Superior temporal gyrus (tissue), 1 donor: ENCODE measurements at regions not wholly inside any gene's neighbourhood (a gene's known extent, or its start where the extent isn't known, plus 50 kb on each side); places are given as distances from the start of the nearest gene placed in this dataset.

Source experiments
- DNase-seq: peaks from one replicate; pipeline ENCODE4 v3.0.0-alpha.2; 2016; ENCODE audit errors: extremely low spot score

DNA sequence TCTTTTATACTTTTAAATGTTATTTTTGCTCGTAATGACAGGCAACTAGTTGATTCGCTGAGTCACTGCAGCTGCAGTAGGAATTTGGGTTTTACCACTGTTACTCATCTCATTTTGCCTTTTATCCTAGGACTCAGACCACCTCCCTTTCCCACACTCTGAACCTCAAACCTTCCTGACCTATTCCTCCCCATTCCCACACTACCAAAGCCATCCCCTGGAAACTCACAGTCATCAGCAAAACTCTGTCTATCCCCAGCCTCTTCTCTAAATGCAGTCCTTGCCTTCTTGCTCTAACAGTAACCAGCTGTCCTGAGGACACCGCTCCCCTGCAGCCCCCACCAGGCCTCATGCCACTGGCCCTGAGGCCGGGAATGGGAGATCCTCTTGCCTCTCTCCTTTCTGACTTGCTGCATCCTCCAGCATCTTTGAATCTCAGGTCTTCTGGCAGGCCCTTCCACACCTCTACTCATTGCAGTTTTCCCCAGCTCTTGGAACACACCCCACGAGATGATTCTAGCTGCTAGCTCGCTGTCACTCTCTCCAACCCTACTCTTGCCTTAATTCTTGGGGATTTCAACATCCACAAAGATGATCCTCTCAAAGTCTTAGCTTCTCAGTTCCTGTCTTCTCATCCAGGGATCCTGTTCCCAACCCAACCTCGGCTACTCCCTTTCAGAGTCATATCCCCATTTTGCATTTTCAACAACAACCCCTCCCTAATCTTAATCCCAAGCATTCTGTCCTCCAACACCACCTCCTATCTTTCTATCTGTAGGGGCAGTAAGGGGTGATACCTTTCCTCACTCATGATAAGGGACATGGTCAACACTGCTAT is 55.9 kb upstream of the C3orf80 start:
- DNase-seq = no peak

DNA sequence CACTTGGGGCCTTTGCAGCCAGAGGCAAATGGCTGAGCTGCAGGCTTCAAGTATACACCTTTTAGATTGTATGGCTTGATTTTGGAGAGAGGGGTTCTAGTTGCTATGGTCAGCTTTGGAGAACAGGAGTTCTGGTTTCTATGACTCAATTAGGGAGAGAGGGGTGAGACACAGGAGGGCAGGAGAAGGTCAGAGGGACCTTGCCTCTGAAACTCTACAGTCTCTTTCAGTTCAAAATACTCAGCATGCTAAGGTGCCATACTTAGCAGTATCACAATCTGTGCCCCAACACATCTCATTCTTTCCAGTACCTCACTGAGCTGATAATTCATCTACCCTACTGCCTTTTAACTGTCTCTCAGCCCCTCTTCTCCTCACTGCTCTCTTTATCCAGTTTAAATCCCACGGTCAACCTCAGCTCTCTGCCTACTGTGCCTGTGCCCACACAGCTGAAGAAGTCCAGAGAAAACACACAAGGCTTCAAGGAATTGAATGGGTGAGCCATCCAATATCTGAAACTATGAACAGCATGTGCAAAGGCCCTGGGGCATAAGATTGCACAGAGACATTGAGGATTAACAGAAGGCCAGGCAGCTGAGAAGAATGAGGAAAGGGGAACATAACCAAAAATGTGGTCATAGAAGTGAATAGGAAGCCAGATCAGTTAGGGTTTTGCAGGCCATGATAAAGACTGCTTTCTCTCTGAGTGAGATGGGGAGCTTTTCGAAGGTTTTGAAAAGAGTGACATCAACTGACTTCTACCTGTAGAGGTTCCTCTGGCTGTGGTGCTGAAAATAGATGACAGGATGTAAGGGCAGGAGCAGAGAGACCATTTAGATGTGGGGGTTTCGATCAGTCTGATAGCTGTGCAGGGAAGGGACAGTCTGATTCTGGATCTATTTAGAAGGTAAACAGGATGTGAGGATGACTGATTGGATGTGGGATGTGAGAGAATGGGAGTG is 54.5 kb upstream of the C3orf80 start:
- DNase-seq = no peak

DNA sequence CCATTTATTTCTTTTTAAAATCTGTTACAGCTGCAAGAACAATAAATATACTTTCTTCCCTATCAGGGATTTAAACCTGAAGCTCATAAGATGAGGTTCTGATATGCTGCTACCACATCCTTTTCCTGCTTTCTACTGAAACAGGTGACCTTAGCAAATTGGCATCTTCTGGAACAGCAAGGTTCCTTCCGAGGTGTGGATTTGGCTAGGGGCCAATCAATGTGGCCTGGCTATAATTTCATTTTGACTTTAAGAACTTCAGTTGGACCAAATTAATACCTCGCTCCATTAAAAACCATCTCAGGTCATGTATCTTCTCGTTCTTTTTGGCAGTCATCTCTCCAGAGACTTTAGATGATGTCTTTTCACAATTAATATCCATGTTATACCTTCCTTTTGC is 53.4 kb upstream of the C3orf80 start:
- no peak for DNase-seq

DNA sequence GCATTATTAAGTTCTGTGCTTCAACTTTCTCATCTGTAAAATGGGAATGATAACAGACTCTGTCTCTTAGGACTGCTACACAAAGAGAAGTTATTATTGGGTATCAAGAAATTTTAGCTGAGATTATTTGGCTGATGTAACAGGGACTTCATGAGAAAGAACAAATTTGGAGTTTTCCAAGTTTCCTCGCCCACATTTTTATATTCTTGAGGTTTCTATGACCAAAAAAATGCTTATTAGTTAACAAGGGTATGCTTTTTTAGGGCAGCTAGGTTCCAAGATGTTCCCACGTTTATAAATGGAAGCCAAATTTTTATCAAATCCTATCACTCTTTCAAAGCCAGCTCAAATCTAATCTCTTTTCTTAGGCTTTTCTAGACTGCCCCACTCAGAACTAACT is 50.6 kb upstream of the C3orf80 start:
- no peak for DNase-seq
